Activated CD8-positive, alpha-beta memory T cell treated with anti-CD3 and anti-CD28 coated beads, Interleukin-2, amount 10 ng/mL, durations not matched to agents 7 days and 5 days (primary cell): ENCODE measurements at regions not wholly inside any gene's neighbourhood (a gene's known extent, or its start where the extent isn't known, plus 50 kb on each side); places are given as distances from the start of the nearest gene placed in this dataset.

Source experiments
- ATAC-seq: fragments of 150-1000 bp; cut with Tn5 transposase; one replicate; pipeline ENCODE4 v1.10.0; 2021; ENCODE audit warnings: moderate library complexity
- CTCF ChIA-PET: fragments of 350-600 bp; sonication (Branson Sonifier 250); formaldehyde crosslinking; loops from one replicate; lab custom pipeline; 2021; ENCODE audit warnings: antibody characterized with exemption; lab: Charles Lee
- DNase-seq: peaks from one replicate; pipeline ENCODE4 v3.0.0-alpha.2; 2020
- H3K27ac Mint-ChIP-seq: one replicate; pipeline ENCODE4 v1.8.0; 2021; ENCODE audit warnings: mild to moderate bottlenecking, mixed read lengths
- H3K27me3 Mint-ChIP-seq: one replicate; pipeline ENCODE4 v1.8.0; 2021; ENCODE audit warnings: mixed read lengths
- H3K36me3 Mint-ChIP-seq: one replicate; pipeline ENCODE4 v1.8.0; 2021; ENCODE audit warnings: mild to moderate bottlenecking, mixed read lengths
- H3K4me1 Mint-ChIP-seq: one replicate; pipeline ENCODE4 v1.8.0; 2021; ENCODE audit warnings: mixed read lengths
- H3K4me3 Mint-ChIP-seq: one replicate; pipeline ENCODE4 v1.8.0; 2021; ENCODE audit warnings: mild to moderate bottlenecking, moderate library complexity, mixed read lengths
- H3K9me3 Mint-ChIP-seq: one replicate; pipeline ENCODE4 v1.8.0; 2022; ENCODE audit warnings: low read depth, mixed read lengths

- DNase-seq, result no peak
- Mint-ChIP-seq H3K9me3 (no peaks in the 10 kb centered on the region), H3K36me3 (no peaks in the 10 kb centered on the region), H3K4me1 (no peaks in the 10 kb centered on the region), H3K27me3 (no peaks in the 10 kb centered on the region), H3K27ac (no peak overlapping the region), H3K4me3 (no peak overlapping the region)
- CTCF ChIA-PET, result no interaction called here
- no peak for ATAC-seq
These were observed 56.6 kb upstream of the BEX4 start for GRCh38 chrX:103158317-103158621.

- ATAC-seq (no peak), DNase-seq (peak; percentile 39)
- Mint-ChIP-seq H3K36me3 (no peaks in the 10 kb centered on the region), H3K4me1 (no peaks in the 10 kb centered on the region), H3K27ac (no peak overlapping the region), H3K27me3 (no peaks in the 10 kb centered on the region), H3K9me3 (no peaks in the 10 kb centered on the region), H3K4me3 (no peak overlapping the region)
- CTCF ChIA-PET, result no interaction called here
These were observed 57.2 kb upstream of the BEX4 start for GRCh38 chrX:103157496-103158316.

GRCh38 chrX:103155201-103155600 lies 59.7 kb upstream of the BEX4 start:
- Mint-ChIP-seq H3K27me3 (no peaks in the 10 kb centered on the region), H3K27ac (no peak overlapping the region), H3K36me3 (no peaks in the 10 kb centered on the region), H3K9me3 (no peaks in the 10 kb centered on the region), H3K4me1 (peaks cover 5% of the 10 kb centered on the region), H3K4me3 (no peak overlapping the region)
- ATAC-seq (no peak), DNase-seq (no peak)
- CTCF ChIA-PET, result interaction anchor here (0.7 kb wide), 1 partner anchor 204 kb away, joined by 3 read pairs; no protein-coding TSS in a partner anchor

- Mint-ChIP-seq H3K27ac (no peak overlapping the region), H3K9me3 (no peaks in the 10 kb centered on the region), H3K4me1 (peaks cover 5% of the 10 kb centered on the region), H3K27me3 (no peaks in the 10 kb centered on the region), H3K36me3 (no peaks in the 10 kb centered on the region), H3K4me3 (no peak overlapping the region)
- DNase-seq, result no peak
- no peak for ATAC-seq
- CTCF ChIA-PET, result no interaction called here
These were observed 60.7 kb upstream of the NXF3 start for GRCh38 chrX:103153661-103154060.

- Mint-ChIP-seq H3K9me3 (no peaks in the 10 kb centered on the region), H3K27me3 (no peaks in the 10 kb centered on the region), H3K4me3 (no peak overlapping the region), H3K27ac (no peak overlapping the region), H3K4me1 (peaks cover 5% of the 10 kb centered on the region), H3K36me3 (no peaks in the 10 kb centered on the region)
- CTCF ChIA-PET, result no interaction called here
- DNase-seq, result no peak
- no peak for ATAC-seq
These were observed 58.9 kb upstream of the NXF3 start for GRCh38 chrX:103151799-103152198.

- Mint-ChIP-seq H3K27me3 (no peaks in the 10 kb centered on the region), H3K4me3 (no peak overlapping the region), H3K27ac (no peak overlapping the region), H3K36me3 (no peaks in the 10 kb centered on the region), H3K9me3 (no peaks in the 10 kb centered on the region), H3K4me1 (peaks cover 5% of the 10 kb centered on the region)
- no peak for DNase-seq
- ATAC-seq, result no peak
- CTCF ChIA-PET, result no interaction called here
These were observed 56.7 kb upstream of the NXF3 start for GRCh38 chrX:103149652-103150051.

GRCh38 chrX:103148075-103148474 lies 55.1 kb upstream of the NXF3 start:
- CTCF ChIA-PET, result no interaction called here
- no peaks in the 10 kb centered on the region for H3K27me3 Mint-ChIP-seq
- ATAC-seq, result no peak
- DNase-seq, result no peak
- no peaks in the 10 kb centered on the region for H3K9me3 Mint-ChIP-seq
- peaks cover 5% of the 10 kb centered on the region for H3K4me1 Mint-ChIP-seq
- H3K36me3 Mint-ChIP-seq, result no peaks in the 10 kb centered on the region
- no peak overlapping the region for H3K27ac Mint-ChIP-seq
- no peak overlapping the region for H3K4me3 Mint-ChIP-seq
